ENCODE measurements at regions not wholly inside any gene's neighbourhood (a gene's known extent, or its start where the extent isn't known, plus 50 kb on each side); places are given as distances from the start of the nearest gene placed in this dataset.

GRCh38 chr6:6744551-6744950, 156.0 kb downstream of the LY86 start:
- TF ChIP-seq CTCF (conservative IDR thresholded peaks at IDR 0.05) (no peak), ZFX (IDR thresholded peaks at IDR 0.05) (no peak)
